MM.1S (cell line): ENCODE measurements at regions not wholly inside any gene's neighbourhood (a gene's known extent, or its start where the extent isn't known, plus 50 kb on each side); places are given as distances from the start of the nearest gene placed in this dataset.
"Not testable (repeated sequence)": the region's sequence is repeated elsewhere in the genome, so short reads cannot be mapped to it uniquely, and the experiment has no call there.

Source experiments
- DNase-seq: peaks from one replicate; pipeline ENCODE4 v3.0.0-alpha.2; 2015
- H2AFZ ChIP-seq: fragments of 300-600 bp; sonication (generic); 2 replicates; pipeline ENCODE4 v1.6.0; 2016; ENCODE audit warnings: antibody characterized with exemption, low read length
- H3F3A ChIP-seq: fragments of 300-600 bp; sonication (generic); 2 replicates; pipeline ENCODE4 v1.6.1; 2016; ENCODE audit warnings: mild to moderate bottlenecking, antibody characterized with exemption, low read length, moderate library complexity, mixed read lengths; ENCODE audit not compliant: insufficient read depth
- H3K27ac ChIP-seq: fragments of 300-600 bp; sonication (generic); 2 replicates; pipeline ENCODE4 v1.5.1; 2016; ENCODE audit warnings: mild to moderate bottlenecking, low read length
- H3K27me3 ChIP-seq: fragments of 300-600 bp; sonication (generic); replicated peaks from 2 replicates; pipeline ENCODE4 v1.6.0; 2016; ENCODE audit warnings: low read length; ENCODE audit not compliant: insufficient read depth
- H3K36me3 ChIP-seq: fragments of 300-600 bp; sonication (generic); replicated peaks from 2 replicates; pipeline ENCODE4 v1.6.1; 2016; ENCODE audit warnings: mild to moderate bottlenecking, low read length, mixed read lengths; ENCODE audit not compliant: insufficient read depth
- H3K4me1 ChIP-seq: fragments of 300-600 bp; sonication (generic); 2 replicates; pipeline ENCODE4 v1.6.1; 2016; ENCODE audit warnings: low read length, mixed read lengths
- H3K4me2 ChIP-seq: fragments of 300-600 bp; sonication (generic); 2 replicates; pipeline ENCODE4 v1.6.0; 2016; ENCODE audit warnings: low read depth, low read length
- H3K4me3 ChIP-seq: fragments of 300-600 bp; sonication (generic); 2 replicates; pipeline ENCODE4 v1.5.1; 2016; ENCODE audit warnings: low read length, mixed read lengths
- H3K79me2 ChIP-seq: fragments of 300-600 bp; sonication (generic); 2 replicates; pipeline ENCODE4 v1.6.1; 2016; ENCODE audit warnings: mixed run types, low read length, mixed read lengths
- H3K9ac ChIP-seq: fragments of 300-600 bp; sonication (generic); 2 replicates; pipeline ENCODE4 v1.6.1; 2016; ENCODE audit warnings: low read length, mixed read lengths
- H3K9me2 ChIP-seq: fragments of 300-600 bp; sonication (generic); replicated peaks from 2 replicates; pipeline ENCODE4 v1.6.1; 2016; ENCODE audit warnings: mild to moderate bottlenecking, low read length, mixed read lengths; ENCODE audit not compliant: insufficient read depth
- H3K9me3 ChIP-seq: fragments of 300-600 bp; sonication (generic); replicated peaks from 2 replicates; pipeline ENCODE4 v1.6.1; 2016; ENCODE audit warnings: mild to moderate bottlenecking, low read length, mixed read lengths; ENCODE audit not compliant: insufficient read depth
- H4K20me1 ChIP-seq: fragments of 300-600 bp; sonication (generic); 2 replicates; pipeline ENCODE4 v1.6.1; 2016; ENCODE audit warnings: mild to moderate bottlenecking, low read length, moderate library complexity, mixed read lengths; ENCODE audit not compliant: insufficient read depth
- CTCF ChIP-seq: fragments of 300-600 bp; sonication (generic); IDR thresholded peaks from 2 replicates; pipeline ENCODE4 v1.5.1; 2016; ENCODE audit warnings: antibody characterized with exemption, low read length, mixed read lengths
- EZH2 ChIP-seq: fragments of 300-600 bp; sonication (generic); optimal IDR thresholded peaks from 2 replicates; pipeline ENCODE3; 2017; ENCODE audit warnings: low read depth, mild to moderate bottlenecking, antibody characterized with exemption, low read length, mixed read lengths
- EZH2phosphoT487 ChIP-seq: fragments of 300-600 bp; sonication (generic); IDR thresholded peaks from 2 replicates; pipeline ENCODE4 v1.6.1; 2018; ENCODE audit warnings: antibody characterized with exemption, low read length

GRCh38 chr5:29190398-29190797 is 2003.1 kb upstream of the CDH6 start:
- not testable (repeated sequence) for H3K4me1 ChIP-seq, H3K9ac ChIP-seq, H3K36me3 ChIP-seq, H3K4me3 ChIP-seq, H3K9me2 ChIP-seq, H3K9me3 ChIP-seq, H4K20me1 ChIP-seq, H3K27ac ChIP-seq, H2AFZ ChIP-seq, H3K27me3 ChIP-seq, DNase-seq, H3K4me2 ChIP-seq, H3F3A ChIP-seq, H3K79me2 ChIP-seq

GRCh38 chr5:29186380-29186779 is 2007.1 kb upstream of the CDH6 start:
- not testable (repeated sequence) for H2AFZ ChIP-seq, H3K27ac ChIP-seq, H3K4me3 ChIP-seq, H3K9me2 ChIP-seq, H3K9me3 ChIP-seq, H3K4me1 ChIP-seq, H3K36me3 ChIP-seq, H4K20me1 ChIP-seq, H3K27me3 ChIP-seq, H3K9ac ChIP-seq, H3F3A ChIP-seq, DNase-seq, H3K79me2 ChIP-seq, H3K4me2 ChIP-seq

GRCh38 chr5:29185558-29185957 is 2007.9 kb upstream of the CDH6 start:
- no peaks in the 10 kb centered on the region for H3K9me2 ChIP-seq
- no peaks in the 10 kb centered on the region for H3F3A ChIP-seq
- no peaks in the 10 kb centered on the region for H3K36me3 ChIP-seq
- no peaks in the 10 kb centered on the region for H3K9me3 ChIP-seq
- H3K9ac ChIP-seq: no peak overlapping the region
- no peak overlapping the region for H3K4me3 ChIP-seq
- no peak overlapping the region for H2AFZ ChIP-seq
- no peaks in the 10 kb centered on the region for H3K4me1 ChIP-seq
- H3K27me3 ChIP-seq: no peaks in the 10 kb centered on the region
- no peak overlapping the region for H3K4me2 ChIP-seq
- no peak overlapping the region for H3K27ac ChIP-seq
- H4K20me1 ChIP-seq: no peaks in the 10 kb centered on the region
- TF ChIP-seq EZH2phosphoT487 (no peak), CTCF (no peak), EZH2 (no peak)
- no peak for DNase-seq
- no peaks in the 10 kb centered on the region for H3K79me2 ChIP-seq

GRCh38 chr5:29175774-29176173 is 2017.7 kb upstream of the CDH6 start:
- Histone ChIP-seq H3K9me2 (no peaks in the 10 kb centered on the region), H3K36me3 (no peaks in the 10 kb centered on the region), H3K4me2 (no peak overlapping the region), H3K9me3 (no peaks in the 10 kb centered on the region), H3K4me3 (no peak overlapping the region), H3K27ac (no peak overlapping the region), H3K79me2 (no peaks in the 10 kb centered on the region), H4K20me1 (no peaks in the 10 kb centered on the region), H3K9ac (no peak overlapping the region), H3K27me3 (no peaks in the 10 kb centered on the region), H3F3A (no peaks in the 10 kb centered on the region), H2AFZ (no peak overlapping the region), H3K4me1 (no peaks in the 10 kb centered on the region)
- DNase-seq: no peak
- TF ChIP-seq CTCF: no peak
- no peak for TF ChIP-seq EZH2
- no peak for TF ChIP-seq EZH2phosphoT487
